GM12878 (cell line): ENCODE measurements at regions not wholly inside any gene's neighbourhood (a gene's known extent, or its start where the extent isn't known, plus 50 kb on each side); places are given as distances from the start of the nearest gene placed in this dataset.

Experiments used
- CTCF ChIP-seq, 3 experiments: IDR thresholded peaks in 2 of 3; conservative IDR thresholded peaks in 1 of 3; 2 replicates each; pipeline ENCODE4 v1.5.1; 2011; ENCODE audit warnings: low read depth in 3 of 3, low read length in 3 of 3, mild to moderate bottlenecking in 3 of 3, control low read depth in 2 of 3, moderate library complexity in 2 of 3, inconsistent platforms in 1 of 3, mixed read lengths in 1 of 3; ENCODE audit not compliant: control insufficient read depth in 2 of 3, insufficient read depth in 1 of 3; ENCODE audit errors: extremely low read depth in 1 of 3
- FOS ChIP-seq: IDR thresholded peaks from 3 replicates; pipeline ENCODE4 v1.6.1; 2011; ENCODE audit warnings: borderline replicate concordance; ENCODE audit not compliant: insufficient read length; ENCODE audit errors: extremely low read depth
- NR2C2 ChIP-seq: IDR thresholded peaks from 2 replicates; pipeline ENCODE4 v1.6.1; 2011; ENCODE audit warnings: borderline replicate concordance, low read depth; ENCODE audit not compliant: control insufficient read depth, insufficient read length
- RCOR1 ChIP-seq: conservative IDR thresholded peaks from 2 replicates; pipeline ENCODE4 v1.6.1; 2012; ENCODE audit warnings: low read depth, low read length, improper control_type of control experiment
- SMAD5 ChIP-seq: IDR thresholded peaks from 2 replicates; pipeline ENCODE4 v1.6.1; 2016; ENCODE audit warnings: antibody characterized with exemption, low read depth
- TARDBP ChIP-seq: IDR thresholded peaks from 2 replicates; pipeline ENCODE4 v1.6.1; 2016; ENCODE audit warnings: borderline replicate concordance
- TCF12 ChIP-seq: IDR thresholded peaks from 2 replicates; pipeline ENCODE4 v1.6.1; 2011; ENCODE audit warnings: low read depth, mild to moderate bottlenecking, low read length
- YBX1 ChIP-seq: fragments of 450-650 bp; IDR thresholded peaks from 2 replicates; pipeline ENCODE4 v1.6.1; 2016; ENCODE audit warnings: antibody characterized with exemption
- ZNF384 ChIP-seq: IDR thresholded peaks from 2 replicates; pipeline ENCODE4 v1.6.1; 2012; ENCODE audit warnings: low read depth, mild to moderate bottlenecking, low read length, improper control_type of control experiment, borderline replicate concordance

- TF ChIP-seq FOS (no peak), TARDBP (no peak), CTCF (IDR thresholded peaks at IDR 0.05 in 2 of 3, conservative IDR thresholded peaks at IDR 0.05 in 1 of 3; ENCODE audit: control insufficient read depth in 2 of 3, extremely low read depth in 1 of 3, insufficient read depth in 1 of 3, low read depth in 3 of 3, low read length in 3 of 3) (no peak), RCOR1 (no peak), NR2C2 (no peak), TCF12 (no peak), SMAD5 (no peak), ZNF384 (no peak), YBX1 (no peak)
These were observed 94.2 kb upstream of the CXCL12 start for GRCh38 chr10:44478876-44479705.
